Caco-2 (cell line): ENCODE measurements at regions not wholly inside any gene's neighbourhood (a gene's known extent, or its start where the extent isn't known, plus 50 kb on each side); places are given as distances from the start of the nearest gene placed in this dataset.

Experiments
- BruUV-seq: library from RNA; stranded (reverse); fragments of 400-500 nt; replicated peaks from 2 replicates; lab custom pipeline; 2021; lab: Mats Ljungman, UMichigan
- CTCF ChIA-PET: fragments of 300-600 bp; sonication (Branson Sonifier 250); formaldehyde crosslinking; loops from one replicate; lab custom pipeline; 2022; ENCODE audit warnings: antibody characterized with exemption; lab: Charles Lee
- POLR2A ChIA-PET: fragments of 300-600 bp; sonication (Branson Sonifier 250); formaldehyde crosslinking; loops from one replicate; lab custom pipeline; 2022; ENCODE audit warnings: antibody characterized with exemption; lab: Charles Lee
- DNase-seq, 2 experiments: peaks; one replicate each; pipeline versions ENCODE4 v3.0.0 to v3.0.0-alpha.2; 2020 to 2022
- H3K27me3 ChIP-seq: replicated peaks from 2 replicates; pipeline ENCODE4 v1.6.0; 2011; ENCODE audit warnings: low read length; ENCODE audit not compliant: control insufficient read depth, insufficient read depth
- H3K36me3 ChIP-seq: 2 replicates; pipeline ENCODE4 v1.5.1; 2011; ENCODE audit warnings: low read length; ENCODE audit not compliant: control insufficient read depth, insufficient read depth
- H3K4me1 ChIP-seq: fragments of 250-450 bp; sonication (Bioruptor Pico); 2 replicates; pipeline ENCODE4 v1.5.1; 2020; ENCODE audit warnings: mild to moderate bottlenecking
- H3K4me3 ChIP-seq: 2 replicates; pipeline ENCODE4 v1.5.1; 2011; ENCODE audit warnings: low read depth, mild to moderate bottlenecking, control low read depth, low read length
- H3K9me3 ChIP-seq: fragments of 250-450 bp; sonication (Bioruptor Pico); 2 replicates; pipeline ENCODE4 v1.5.1; 2020; ENCODE audit warnings: mild to moderate bottlenecking, moderate library complexity
- H3K27ac Mint-ChIP-seq: one replicate; pipeline ENCODE4 v1.8.0; 2022; ENCODE audit warnings: mixed read lengths; ENCODE audit not compliant: unreplicated experiment
- H3K27me3 Mint-ChIP-seq: one replicate; pipeline ENCODE4 v1.8.0; 2022; ENCODE audit warnings: mixed read lengths; ENCODE audit not compliant: insufficient read depth, unreplicated experiment
- H3K36me3 Mint-ChIP-seq: one replicate; pipeline ENCODE4 v1.8.0; 2022; ENCODE audit warnings: mild to moderate bottlenecking, mixed read lengths; ENCODE audit not compliant: insufficient read depth, unreplicated experiment
- H3K4me1 Mint-ChIP-seq: one replicate; pipeline ENCODE4 v1.8.0; 2022; ENCODE audit warnings: low read depth, mixed read lengths; ENCODE audit not compliant: unreplicated experiment
- H3K4me3 Mint-ChIP-seq: one replicate; pipeline ENCODE4 v1.8.0; 2022; ENCODE audit warnings: mild to moderate bottlenecking, moderate library complexity, mixed read lengths; ENCODE audit not compliant: unreplicated experiment
- H3K9me3 Mint-ChIP-seq: one replicate; pipeline ENCODE4 v1.8.0; 2022; ENCODE audit warnings: mixed read lengths; ENCODE audit not compliant: unreplicated experiment
- CTCF ChIP-seq, 2 experiments: fragments of 200-600 bp in 1 of 2; IDR thresholded peaks; 1 replicate in 1 of 2; 2 replicates in 1 of 2; pipeline versions ENCODE4 v1.5.1 to v1.8.0; 2011 to 2022; ENCODE audit warnings: antibody characterized with exemption in 1 of 2, control low read depth in 1 of 2, inconsistent platforms in 1 of 2, low read depth in 1 of 2, low read length in 1 of 2, mild to moderate bottlenecking in 1 of 2, moderate library complexity in 1 of 2; ENCODE audit not compliant: insufficient read depth in 1 of 2, severe bottlenecking in 1 of 2, unreplicated experiment in 1 of 2
- intact Hi-C: fragments of 100-400 bp; cut with micrococcal nuclease; formaldehyde crosslinking; loops from one replicate; pipeline ENCODE4 v1.10.0; 2022; ENCODE audit not compliant: unreplicated experiment

- peaks cover 8% of the 10 kb centered on the region for H3K4me1 Mint-ChIP-seq
- no peak for TF ChIP-seq CTCF (IDR thresholded peaks at IDR 0.05; ENCODE audit: insufficient read depth in 1 of 2, low read depth in 1 of 2, low read length in 1 of 2, severe bottlenecking in 1 of 2, unreplicated experiment in 1 of 2)
These were observed 228.1 kb upstream of the NFE2L3 start for GRCh38 chr7:25923741-25924460.

GRCh38 chr7:25926009-25926408 lies 226.0 kb upstream of the NFE2L3 start:
- no peak overlapping the region for H3K4me3 Mint-ChIP-seq
- H3K9me3 Mint-ChIP-seq, result no peaks in the 10 kb centered on the region
- no peak overlapping the region for H3K27ac Mint-ChIP-seq
- ChIA-PET CTCF (no interaction called here), POLR2A (no interaction called here)
- no peaks in the 10 kb centered on the region for H3K36me3 ChIP-seq
- no peaks in the 10 kb centered on the region for H3K36me3 Mint-ChIP-seq
- no peaks in the 10 kb centered on the region for H3K4me1 ChIP-seq
- H3K9me3 ChIP-seq, result no peaks in the 10 kb centered on the region
- no peak for DNase-seq
- no TSS peak for BruUV-seq
- no peak for TF ChIP-seq CTCF (IDR thresholded peaks at IDR 0.05; ENCODE audit: insufficient read depth in 1 of 2, low read depth in 1 of 2, low read length in 1 of 2, severe bottlenecking in 1 of 2, unreplicated experiment in 1 of 2)
- H3K4me1 Mint-ChIP-seq, result peaks cover 8% of the 10 kb centered on the region
- no peaks in the 10 kb centered on the region for H3K27me3 Mint-ChIP-seq
- no peaks in the 10 kb centered on the region; the same call in 1 of the 2 replicates for H3K27me3 ChIP-seq
- intact Hi-C loops, result no loop called here
- H3K4me3 ChIP-seq, result no peak overlapping the region

More at GRCh38 chr7:25923741-25924460, 228.1 kb upstream of the NFE2L3 start:
- H3K27ac Mint-ChIP-seq, result no peak overlapping the region
- no peak overlapping the region for H3K4me3 Mint-ChIP-seq
- H3K4me1 ChIP-seq, result no peaks in the 10 kb centered on the region
- no peaks in the 10 kb centered on the region; the same call in 1 of the 2 replicates for H3K27me3 ChIP-seq
- no peaks in the 10 kb centered on the region for H3K36me3 ChIP-seq
- intact Hi-C loops, result no loop called here
- no peak overlapping the region for H3K4me3 ChIP-seq
- BruUV-seq, result no TSS peak
- POLR2A ChIA-PET, result no interaction called here
- no peaks in the 10 kb centered on the region for H3K36me3 Mint-ChIP-seq
- CTCF ChIA-PET, result no interaction called here
- H3K27me3 Mint-ChIP-seq, result no peaks in the 10 kb centered on the region
- H3K9me3 ChIP-seq, result peaks cover 3% of the 10 kb centered on the region; the same call in 1 of the 2 replicates
- DNase-seq, result no peak
- no peaks in the 10 kb centered on the region for H3K9me3 Mint-ChIP-seq

- BruUV-seq, result no TSS peak
- H3K27me3 ChIP-seq, result no peaks in the 10 kb centered on the region; the same call in 1 of the 2 replicates
- peaks cover 8% of the 10 kb centered on the region for H3K4me1 Mint-ChIP-seq
- H3K4me1 ChIP-seq, result no peaks in the 10 kb centered on the region
- intact Hi-C loops, result no loop called here
- DNase-seq, result no peak
- H3K9me3 ChIP-seq, result no peaks in the 10 kb centered on the region
- no peak overlapping the region for H3K27ac Mint-ChIP-seq
- H3K4me3 Mint-ChIP-seq, result no peak overlapping the region
- ChIA-PET POLR2A (no interaction called here), CTCF (no interaction called here)
- no peaks in the 10 kb centered on the region for H3K27me3 Mint-ChIP-seq
- no peaks in the 10 kb centered on the region for H3K36me3 Mint-ChIP-seq
- H3K9me3 Mint-ChIP-seq, result no peaks in the 10 kb centered on the region
- H3K4me3 ChIP-seq, result no peak overlapping the region
- TF ChIP-seq CTCF (IDR thresholded peaks at IDR 0.05; ENCODE audit: insufficient read depth in 1 of 2, low read depth in 1 of 2, low read length in 1 of 2, severe bottlenecking in 1 of 2, unreplicated experiment in 1 of 2), result no peak
- no peaks in the 10 kb centered on the region for H3K36me3 ChIP-seq
These were observed 225.5 kb upstream of the NFE2L3 start for GRCh38 chr7:25926451-25926850.
